GM21526 (cell line): ENCODE measurements at regions not wholly inside any gene's neighbourhood (a gene's known extent, or its start where the extent isn't known, plus 50 kb on each side); places are given as distances from the start of the nearest gene placed in this dataset.

Experiments
- ATAC-seq: cut with Tn5 transposase; IDR thresholded peaks from one replicate; pipeline ENCODE4 v1.9.1; 2021; ENCODE audit warnings: moderate library complexity; ENCODE audit not compliant: unreplicated experiment, low FRiP score

- ATAC-seq = no peak
These were observed 326.6 kb downstream of the BTG1 start for GRCh38 chr12:91819132-91819447.

GRCh38 chr12:91818227-91819131 is 327.2 kb downstream of the BTG1 start:
- no peak for ATAC-seq

GRCh38 chr12:91817517-91817916 is 328.1 kb downstream of the BTG1 start:
- no peak for ATAC-seq

- ATAC-seq = no peak
These were observed 331.9 kb downstream of the BTG1 start for GRCh38 chr12:91813701-91814100.

- ATAC-seq = peak; percentile 79
These were observed 334.0 kb downstream of the BTG1 start for GRCh38 chr12:91811481-91812287.

- ATAC-seq = no peak
These were observed 334.9 kb downstream of the BTG1 start for GRCh38 chr12:91810531-91811451.

GRCh38 chr12:91810077-91810476 is 335.6 kb downstream of the BTG1 start:
- ATAC-seq = no peak

GRCh38 chr12:91805031-91805430 is 340.6 kb downstream of the BTG1 start:
- ATAC-seq = no peak

GRCh38 chr12:91804533-91804932 is 341.1 kb downstream of the BTG1 start:
- no peak for ATAC-seq

- no peak for ATAC-seq
These were observed 344.6 kb downstream of the BTG1 start for GRCh38 chr12:91801048-91801447.

- no peak for ATAC-seq
These were observed 352.0 kb downstream of the BTG1 start for GRCh38 chr12:91793676-91794075.

- no peak for ATAC-seq
These were observed 353.0 kb downstream of the BTG1 start for GRCh38 chr12:91792597-91792996.

- ATAC-seq = no peak
These were observed 359.0 kb downstream of the BTG1 start for GRCh38 chr12:91786499-91787272.

- ATAC-seq = no peak
These were observed 359.8 kb downstream of the BTG1 start for GRCh38 chr12:91785655-91786498.

GRCh38 chr12:91781114-91781513 is 364.5 kb downstream of the BTG1 start:
- ATAC-seq = no peak

GRCh38 chr12:91778938-91779400 is 366.7 kb downstream of the BTG1 start:
- peak; percentile 96 for ATAC-seq

- ATAC-seq = peak; percentile 50
These were observed 367.4 kb downstream of the BTG1 start for GRCh38 chr12:91778091-91778832.

- ATAC-seq = no peak
These were observed 368.2 kb downstream of the BTG1 start for GRCh38 chr12:91777268-91777992.
